SK-N-SH (cell line): ENCODE measurements at regions not wholly inside any gene's neighbourhood (a gene's known extent, or its start where the extent isn't known, plus 50 kb on each side); places are given as distances from the start of the nearest gene placed in this dataset.

Experiments
- CTCF ChIA-PET: fragments of 300-600, 350-600 bp; formaldehyde crosslinking; extraction: SDS; loops from one replicate; lab custom pipeline; 2021; lab: Yijun Ruan, JAX
- POLR2A ChIA-PET: fragments of 350-600 bp; sonication (Branson Sonifier 250); formaldehyde crosslinking; extraction: SDS; loops from one replicate; lab custom pipeline; 2020; ENCODE audit warnings: antibody characterized with exemption, inconsistent platforms; lab: Yijun Ruan, JAX
- DNase-seq: peaks from one replicate; pipeline ENCODE4 v3.0.0; 2012
- H2AFZ ChIP-seq: fragments of 200-600 bp; sonication (generic); 2 replicates; pipeline ENCODE4 v1.8.1; 2016; ENCODE audit warnings: antibody characterized with exemption, mild to moderate bottlenecking, low read depth
- H3F3A ChIP-seq: fragments of 200-600 bp; sonication (generic); replicated peaks from 2 replicates; pipeline ENCODE3; 2016; ENCODE audit warnings: antibody characterized with exemption, mild to moderate bottlenecking; ENCODE audit not compliant: insufficient read depth
- H3K27ac ChIP-seq, 2 experiments: fragments of 200-500 bp in 1 of 2; fragments of 200-600 bp in 1 of 2; sonication (Bioruptor generic) in 1 of 2; sonication (generic), shearing (Covaris generic) in 1 of 2; 2 replicates each; pipeline versions ENCODE4 v1.5.1 to v1.6.1; 2014 to 2016; ENCODE audit warnings: low read depth in 2 of 2, inconsistent platforms in 1 of 2, low read length in 1 of 2, mild to moderate bottlenecking in 1 of 2, mixed read lengths in 1 of 2
- H3K27me3 ChIP-seq: fragments of 200-600 bp; sonication (generic), shearing (Covaris generic); 2 replicates; pipeline ENCODE4 v1.6.1; 2016; ENCODE audit warnings: mixed run types; ENCODE audit not compliant: insufficient read depth
- H3K36me3 ChIP-seq, 2 experiments: fragments of 200-500 bp in 1 of 2; fragments of 200-600 bp in 1 of 2; sonication (Bioruptor generic) in 1 of 2; sonication (generic) in 1 of 2; replicated peaks in 1 of 2; 2 replicates each; pipeline versions ENCODE3 to v1.5.1; 2014 to 2016; ENCODE audit warnings: low read length in 1 of 2, mild to moderate bottlenecking in 1 of 2; ENCODE audit not compliant: insufficient read depth in 2 of 2, control insufficient read depth in 1 of 2
- H3K4me1 ChIP-seq, 2 experiments: fragments of 200-500 bp in 1 of 2; fragments of 200-600 bp in 1 of 2; sonication (Bioruptor generic) in 1 of 2; sonication (generic), shearing (Covaris generic) in 1 of 2; 2 replicates each; pipeline versions ENCODE4 v1.5.1 to v1.6.1; 2014 to 2016; ENCODE audit warnings: low read depth in 1 of 2, low read length in 1 of 2, mixed run types in 1 of 2; ENCODE audit not compliant: insufficient read depth in 2 of 2, control insufficient read depth in 1 of 2
- H3K4me2 ChIP-seq: fragments of 200-600 bp; sonication (generic), shearing (Covaris generic); 2 replicates; pipeline ENCODE4 v1.6.1; 2017; ENCODE audit warnings: mixed run types
- H3K4me3 ChIP-seq, 2 experiments: fragments of 200-500 bp in 1 of 2; fragments of 200-600 bp in 1 of 2; sonication (Bioruptor generic) in 1 of 2; sonication (generic), shearing (Covaris generic) in 1 of 2; 2 replicates each; pipeline versions ENCODE4 v1.5.1 to v1.8.1; 2014 to 2016; ENCODE audit warnings: low read depth in 2 of 2, inconsistent platforms in 1 of 2, low read length in 1 of 2, mild to moderate bottlenecking in 1 of 2, mixed read lengths in 1 of 2, moderate library complexity in 1 of 2
- H3K79me2 ChIP-seq: fragments of 200-600 bp; sonication (generic); 2 replicates; pipeline ENCODE4 v1.8.1; 2017; ENCODE audit warnings: mild to moderate bottlenecking; ENCODE audit not compliant: insufficient read depth
- H3K9ac ChIP-seq: fragments of 200-600 bp; sonication (generic); 2 replicates; pipeline ENCODE4 v1.6.1; 2017; ENCODE audit warnings: mixed run types
- H3K9me2 ChIP-seq: fragments of 200-600 bp; sonication (generic); 2 replicates; pipeline ENCODE4 v1.6.1; 2017; ENCODE audit warnings: mixed run types
- H3K9me3 ChIP-seq: fragments of 200-600 bp; sonication (generic); 2 replicates; pipeline ENCODE4 v1.6.1; 2017; ENCODE audit warnings: mixed run types, mild to moderate bottlenecking, moderate library complexity
- H4K20me1 ChIP-seq: fragments of 200-600 bp; sonication (generic); 2 replicates; pipeline ENCODE4 v1.6.1; 2017; ENCODE audit warnings: mild to moderate bottlenecking, mixed run types; ENCODE audit not compliant: insufficient read depth
- CHD2 ChIP-seq: fragments of 150-350 bp; IDR thresholded peaks from 2 replicates; pipeline ENCODE4 v1.6.1; 2018; ENCODE audit warnings: low read length; ENCODE audit not compliant: partially characterized antibody
- ELF1 ChIP-seq: IDR thresholded peaks from 2 replicates; pipeline ENCODE4 v1.4.0; 2012
- FOSL2 ChIP-seq: IDR thresholded peaks from 2 replicates; pipeline ENCODE4 v1.4.0; 2012; ENCODE audit warnings: low read depth, mild to moderate bottlenecking, moderate library complexity, borderline replicate concordance
- FOXJ3 ChIP-seq: sonication (generic); formaldehyde crosslinking; IDR thresholded peaks from 2 replicates; pipeline ENCODE4 v1.5.1; 2020; ENCODE audit warnings: mild to moderate bottlenecking, missing genetic modification reagents
- FOXM1 ChIP-seq: IDR thresholded peaks from 2 replicates; pipeline ENCODE4 v1.4.0; 2012; ENCODE audit warnings: low read depth, mild to moderate bottlenecking
- GABPA ChIP-seq: IDR thresholded peaks from 2 replicates; pipeline ENCODE4 v1.4.0; 2012; ENCODE audit warnings: low read depth, mild to moderate bottlenecking
- GATA2 ChIP-seq: sonication (generic); formaldehyde crosslinking; IDR thresholded peaks from 2 replicates; pipeline ENCODE4 v1.5.0; 2020; ENCODE audit warnings: mild to moderate bottlenecking, missing genetic modification reagents
- JUND ChIP-seq: IDR thresholded peaks from 2 replicates; pipeline ENCODE4 v1.4.0; 2012
- NRF1 ChIP-seq: IDR thresholded peaks from 2 replicates; pipeline ENCODE4 v1.6.1; 2012; ENCODE audit warnings: low read depth, mild to moderate bottlenecking, low read length
- RAD21 ChIP-seq: IDR thresholded peaks from 2 replicates; pipeline ENCODE4 v1.6.1; 2012; ENCODE audit warnings: mild to moderate bottlenecking, low read length
- RCOR1 ChIP-seq: fragments of 150-350 bp; IDR thresholded peaks from 2 replicates; pipeline ENCODE4 v1.6.1; 2017; ENCODE audit warnings: antibody characterized with exemption, low read length
- RFX5 ChIP-seq: IDR thresholded peaks from 2 replicates; pipeline ENCODE4 v1.6.1; 2012; ENCODE audit warnings: mild to moderate bottlenecking, improper control_type of control experiment, low read length
- RXRA ChIP-seq: IDR thresholded peaks from 2 replicates; pipeline ENCODE4 v1.4.0; 2012; ENCODE audit warnings: low read depth, mild to moderate bottlenecking, borderline replicate concordance
- SIN3A ChIP-seq: IDR thresholded peaks from 2 replicates; pipeline ENCODE4 v1.6.1; 2012; ENCODE audit warnings: low read depth, mild to moderate bottlenecking, low read length, moderate library complexity, borderline replicate concordance
- SMC3 ChIP-seq: IDR thresholded peaks from 2 replicates; pipeline ENCODE4 v1.6.1; 2012; ENCODE audit warnings: low read depth, low read length, improper control_type of control experiment
- TAF1 ChIP-seq: IDR thresholded peaks from 2 replicates; pipeline ENCODE4 v1.6.1; 2012; ENCODE audit warnings: low read depth, mild to moderate bottlenecking, low read length, moderate library complexity, borderline replicate concordance
- TCF12 ChIP-seq: IDR thresholded peaks from 2 replicates; pipeline ENCODE4 v1.4.0; 2012
- TEAD4 ChIP-seq: IDR thresholded peaks from 2 replicates; pipeline ENCODE4 v1.4.0; 2012; ENCODE audit warnings: mild to moderate bottlenecking, borderline replicate concordance; ENCODE audit not compliant: insufficient read depth
- YY1 ChIP-seq: IDR thresholded peaks from 2 replicates; pipeline ENCODE4 v1.4.0; 2012; ENCODE audit warnings: low read depth, mild to moderate bottlenecking
- WGBS: methylation state at CpG from one replicate; pipeline ENCODE4 v1.1.6; 2017; ENCODE audit warnings: low lambda C conversion rate; 5-methylcytosine and 5-hydroxymethylcytosine counted together
- TF ChIP-seq, protein P1 (sequence below): fragments of 150-350 bp; IDR thresholded peaks from 2 replicates; pipeline ENCODE4 v1.6.1; 2017; ENCODE audit warnings: antibody characterized with exemption, low read length, low read depth, borderline replicate concordance
- TF ChIP-seq, protein P2 (sequence below): IDR thresholded peaks from 2 replicates; pipeline ENCODE4 v1.4.0; 2012; ENCODE audit warnings: low read depth
- TF ChIP-seq, protein P3 (sequence below): fragments of 150-350 bp; IDR thresholded peaks from 2 replicates; pipeline ENCODE4 v1.6.1; 2016; ENCODE audit warnings: mild to moderate bottlenecking, low read depth, low read length
- TF ChIP-seq, protein P4 (sequence below): IDR thresholded peaks from 2 replicates; pipeline ENCODE4 v1.4.0; 2012; ENCODE audit warnings: low read depth, borderline replicate concordance
- TF ChIP-seq, protein P5 (sequence below): IDR thresholded peaks from 2 replicates; pipeline ENCODE4 v1.4.0; 2012; ENCODE audit warnings: low read depth, borderline replicate concordance

DNA sequence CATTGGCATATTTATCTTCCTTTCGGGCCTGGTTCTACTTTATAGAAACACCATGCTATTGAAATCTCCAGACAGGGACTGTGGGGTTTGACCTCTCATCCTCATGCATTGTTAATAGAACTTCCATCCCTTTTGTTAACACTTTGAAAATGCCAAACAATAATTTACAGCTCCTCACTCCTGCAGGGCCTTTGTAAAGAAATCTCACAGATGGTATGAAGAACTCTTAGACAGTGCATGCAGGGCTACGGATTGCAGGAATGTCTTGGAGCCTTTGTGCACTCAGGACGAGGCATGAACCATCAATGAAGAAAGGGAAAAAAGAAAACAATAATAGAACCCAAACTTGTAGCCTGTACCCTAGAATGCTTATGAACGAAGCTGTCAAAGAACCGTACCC is 92.8 kb upstream of the TMEM47 start:
- H3K9ac ChIP-seq, result no peak overlapping the region
- no peaks in the 10 kb centered on the region for H3K36me3 ChIP-seq
- no peaks in the 10 kb centered on the region for H3K79me2 ChIP-seq
- no peak overlapping the region for H2AFZ ChIP-seq
- no peaks in the 10 kb centered on the region for H3K9me2 ChIP-seq
- no peaks in the 10 kb centered on the region for H3K27me3 ChIP-seq
- no peaks in the 10 kb centered on the region for H4K20me1 ChIP-seq
- H3K4me1 ChIP-seq, result no peaks in the 10 kb centered on the region
- no peak overlapping the region for H3K27ac ChIP-seq
- DNase-seq, result no peak
- H3K9me3 ChIP-seq, result no peaks in the 10 kb centered on the region
- H3K4me3 ChIP-seq, result no peak overlapping the region
- POLR2A ChIA-PET, result no interaction called here
- H3F3A ChIP-seq, result no peaks in the 10 kb centered on the region
- no peak overlapping the region for H3K4me2 ChIP-seq
- 8% methylated on average over 5 of the region's 5 CpGs for WGBS
- TF ChIP-seq SIN3A, result no peak
- TF ChIP-seq TAF1, result no peak
- TF ChIP-seq SMC3, result no peak
- TF ChIP-seq FOXM1, result no peak
- TF ChIP-seq, protein P1, sequence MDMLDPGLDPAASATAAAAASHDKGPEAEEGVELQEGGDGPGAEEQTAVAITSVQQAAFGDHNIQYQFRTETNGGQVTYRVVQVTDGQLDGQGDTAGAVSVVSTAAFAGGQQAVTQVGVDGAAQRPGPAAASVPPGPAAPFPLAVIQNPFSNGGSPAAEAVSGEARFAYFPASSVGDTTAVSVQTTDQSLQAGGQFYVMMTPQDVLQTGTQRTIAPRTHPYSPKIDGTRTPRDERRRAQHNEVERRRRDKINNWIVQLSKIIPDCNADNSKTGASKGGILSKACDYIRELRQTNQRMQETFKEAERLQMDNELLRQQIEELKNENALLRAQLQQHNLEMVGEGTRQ, result no peak
- no peak for TF ChIP-seq NRF1
- no peak for TF ChIP-seq FOXJ3 (CRISPR knock-in tag)
- TF ChIP-seq RFX5, result no peak
- TF ChIP-seq YY1, result no peak
- no peak for TF ChIP-seq RXRA
- no peak for TF ChIP-seq TCF12
- TF ChIP-seq, protein P2, sequence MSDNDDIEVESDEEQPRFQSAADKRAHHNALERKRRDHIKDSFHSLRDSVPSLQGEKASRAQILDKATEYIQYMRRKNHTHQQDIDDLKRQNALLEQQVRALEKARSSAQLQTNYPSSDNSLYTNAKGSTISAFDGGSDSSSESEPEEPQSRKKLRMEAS, result no peak
- TF ChIP-seq, protein P3, sequence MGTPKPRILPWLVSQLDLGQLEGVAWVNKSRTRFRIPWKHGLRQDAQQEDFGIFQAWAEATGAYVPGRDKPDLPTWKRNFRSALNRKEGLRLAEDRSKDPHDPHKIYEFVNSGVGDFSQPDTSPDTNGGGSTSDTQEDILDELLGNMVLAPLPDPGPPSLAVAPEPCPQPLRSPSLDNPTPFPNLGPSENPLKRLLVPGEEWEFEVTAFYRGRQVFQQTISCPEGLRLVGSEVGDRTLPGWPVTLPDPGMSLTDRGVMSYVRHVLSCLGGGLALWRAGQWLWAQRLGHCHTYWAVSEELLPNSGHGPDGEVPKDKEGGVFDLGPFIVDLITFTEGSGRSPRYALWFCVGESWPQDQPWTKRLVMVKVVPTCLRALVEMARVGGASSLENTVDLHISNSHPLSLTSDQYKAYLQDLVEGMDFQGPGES, result no peak
- TF ChIP-seq ELF1, result no peak
- no peak for TF ChIP-seq FOSL2
- TF ChIP-seq CHD2, result no peak
- no peak for TF ChIP-seq JUND
- TF ChIP-seq TEAD4, result no peak
- CTCF ChIA-PET, result no interaction called here

DNA sequence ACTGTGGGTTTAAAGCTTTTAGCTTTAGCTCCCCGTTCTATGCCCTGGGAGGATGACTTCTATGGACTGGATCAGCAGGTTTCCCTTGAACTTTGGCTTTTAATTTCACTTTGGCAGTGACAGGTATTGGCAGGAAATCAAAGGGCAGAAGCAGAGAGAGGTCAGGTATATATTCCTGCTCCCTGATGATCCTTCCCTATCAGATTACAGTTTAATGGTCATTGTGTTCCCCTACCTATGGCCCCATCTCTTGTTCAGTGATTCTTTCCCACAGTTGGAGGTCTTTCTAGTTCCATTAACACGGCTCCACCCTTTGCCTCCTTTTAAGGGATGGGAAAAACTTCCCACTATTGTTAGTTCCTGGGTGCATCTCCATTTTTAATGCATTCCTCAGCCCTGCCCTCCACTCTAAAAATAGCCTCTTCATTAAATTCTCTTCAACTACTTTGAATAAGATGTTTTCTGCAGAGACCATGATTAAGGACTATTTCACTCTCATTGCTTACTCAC is 107.8 kb upstream of the TMEM47 start:
- no peak overlapping the region for H3K4me2 ChIP-seq
- H3K4me1 ChIP-seq, result no peaks in the 10 kb centered on the region
- no peaks in the 10 kb centered on the region for H3F3A ChIP-seq
- no peak for DNase-seq
- no peak overlapping the region for H3K27ac ChIP-seq
- H3K9me3 ChIP-seq, result no peaks in the 10 kb centered on the region
- no peaks in the 10 kb centered on the region for H3K79me2 ChIP-seq
- ChIA-PET POLR2A (no interaction called here), CTCF (no interaction called here)
- no peak overlapping the region for H3K9ac ChIP-seq
- H3K9me2 ChIP-seq, result no peaks in the 10 kb centered on the region
- no peaks in the 10 kb centered on the region for H3K36me3 ChIP-seq
- no peak overlapping the region for H2AFZ ChIP-seq
- TF ChIP-seq, protein P4, sequence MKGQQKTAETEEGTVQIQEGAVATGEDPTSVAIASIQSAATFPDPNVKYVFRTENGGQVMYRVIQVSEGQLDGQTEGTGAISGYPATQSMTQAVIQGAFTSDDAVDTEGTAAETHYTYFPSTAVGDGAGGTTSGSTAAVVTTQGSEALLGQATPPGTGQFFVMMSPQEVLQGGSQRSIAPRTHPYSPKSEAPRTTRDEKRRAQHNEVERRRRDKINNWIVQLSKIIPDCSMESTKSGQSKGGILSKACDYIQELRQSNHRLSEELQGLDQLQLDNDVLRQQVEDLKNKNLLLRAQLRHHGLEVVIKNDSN, result no peak
- TF ChIP-seq, protein P1, result no peak
- TF ChIP-seq JUND (no peak), CHD2 (no peak), RCOR1 (no peak), RAD21 (no peak), RXRA (no peak), GABPA (no peak), TCF12 (no peak), FOSL2 (no peak), GATA2 (CRISPR knock-in tag) (no peak), SMC3 (no peak)
- TF ChIP-seq, protein P5, sequence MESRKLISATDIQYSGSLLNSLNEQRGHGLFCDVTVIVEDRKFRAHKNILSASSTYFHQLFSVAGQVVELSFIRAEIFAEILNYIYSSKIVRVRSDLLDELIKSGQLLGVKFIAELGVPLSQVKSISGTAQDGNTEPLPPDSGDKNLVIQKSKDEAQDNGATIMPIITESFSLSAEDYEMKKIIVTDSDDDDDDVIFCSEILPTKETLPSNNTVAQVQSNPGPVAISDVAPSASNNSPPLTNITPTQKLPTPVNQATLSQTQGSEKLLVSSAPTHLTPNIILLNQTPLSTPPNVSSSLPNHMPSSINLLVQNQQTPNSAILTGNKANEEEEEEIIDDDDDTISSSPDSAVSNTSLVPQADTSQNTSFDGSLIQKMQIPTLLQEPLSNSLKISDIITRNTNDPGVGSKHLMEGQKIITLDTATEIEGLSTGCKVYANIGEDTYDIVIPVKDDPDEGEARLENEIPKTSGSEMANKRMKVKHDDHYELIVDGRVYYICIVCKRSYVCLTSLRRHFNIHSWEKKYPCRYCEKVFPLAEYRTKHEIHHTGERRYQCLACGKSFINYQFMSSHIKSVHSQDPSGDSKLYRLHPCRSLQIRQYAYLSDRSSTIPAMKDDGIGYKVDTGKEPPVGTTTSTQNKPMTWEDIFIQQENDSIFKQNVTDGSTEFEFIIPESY, result no peak
- no peaks in the 10 kb centered on the region; the same call in 1 of the 2 replicates for H3K27me3 ChIP-seq
- H3K4me3 ChIP-seq, result no peak overlapping the region
- no peaks in the 10 kb centered on the region for H4K20me1 ChIP-seq
- 4% methylated on average over 2 of the region's 2 CpGs for WGBS
